GM12875 (cell line): ENCODE measurements at regions not wholly inside any gene's neighbourhood (a gene's known extent, or its start where the extent isn't known, plus 50 kb on each side); places are given as distances from the start of the nearest gene placed in this dataset.

Experiments used
- H3K4me3 ChIP-seq: one replicate; pipeline ENCODE4 v1.5.1; 2011; ENCODE audit warnings: low read depth, low read length, control low read depth
- TF ChIP-seq, protein P1 (sequence below): IDR thresholded peaks from 2 replicates; pipeline ENCODE4 v1.5.1; 2011; ENCODE audit warnings: low read depth, mild to moderate bottlenecking, control low read depth, inconsistent platforms, low read length, moderate library complexity, borderline replicate concordance; ENCODE audit not compliant: insufficient read depth

DNA sequence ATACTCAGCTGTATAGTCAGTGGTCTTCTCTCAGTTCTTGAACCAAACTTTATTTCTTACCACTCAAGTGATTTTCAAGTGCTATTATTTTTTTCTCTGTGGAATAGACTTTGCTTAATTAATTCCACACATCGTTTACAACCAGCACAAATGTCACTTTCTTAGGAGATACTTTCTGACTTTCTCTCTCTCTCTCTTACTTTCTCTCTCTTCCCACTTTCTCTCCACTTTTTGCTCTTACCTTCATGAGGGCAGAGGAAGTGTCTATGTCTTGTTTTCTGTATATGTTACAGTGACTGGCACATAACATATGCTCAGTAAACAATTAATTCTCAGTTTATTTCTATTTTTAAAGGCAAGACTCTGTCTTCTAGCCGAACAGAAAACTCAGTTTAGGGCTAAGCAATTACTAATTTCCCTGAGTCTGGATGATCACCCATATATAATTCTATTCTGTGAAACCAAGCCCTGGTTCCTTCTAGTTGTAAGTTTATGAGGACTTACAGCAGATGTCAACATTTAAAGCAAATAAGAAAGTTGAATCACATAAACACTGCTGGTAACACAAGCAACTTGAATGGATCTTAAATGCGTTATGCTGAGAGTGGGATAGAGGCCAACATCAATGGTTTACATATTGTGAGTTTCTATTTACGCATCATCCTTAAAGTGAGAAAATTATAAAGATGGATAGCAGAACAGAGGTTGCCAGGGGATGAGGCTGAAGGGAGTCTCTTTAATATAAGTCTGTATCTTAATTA is 791.4 kb downstream of the MTRR start:
- TF ChIP-seq, protein P1, sequence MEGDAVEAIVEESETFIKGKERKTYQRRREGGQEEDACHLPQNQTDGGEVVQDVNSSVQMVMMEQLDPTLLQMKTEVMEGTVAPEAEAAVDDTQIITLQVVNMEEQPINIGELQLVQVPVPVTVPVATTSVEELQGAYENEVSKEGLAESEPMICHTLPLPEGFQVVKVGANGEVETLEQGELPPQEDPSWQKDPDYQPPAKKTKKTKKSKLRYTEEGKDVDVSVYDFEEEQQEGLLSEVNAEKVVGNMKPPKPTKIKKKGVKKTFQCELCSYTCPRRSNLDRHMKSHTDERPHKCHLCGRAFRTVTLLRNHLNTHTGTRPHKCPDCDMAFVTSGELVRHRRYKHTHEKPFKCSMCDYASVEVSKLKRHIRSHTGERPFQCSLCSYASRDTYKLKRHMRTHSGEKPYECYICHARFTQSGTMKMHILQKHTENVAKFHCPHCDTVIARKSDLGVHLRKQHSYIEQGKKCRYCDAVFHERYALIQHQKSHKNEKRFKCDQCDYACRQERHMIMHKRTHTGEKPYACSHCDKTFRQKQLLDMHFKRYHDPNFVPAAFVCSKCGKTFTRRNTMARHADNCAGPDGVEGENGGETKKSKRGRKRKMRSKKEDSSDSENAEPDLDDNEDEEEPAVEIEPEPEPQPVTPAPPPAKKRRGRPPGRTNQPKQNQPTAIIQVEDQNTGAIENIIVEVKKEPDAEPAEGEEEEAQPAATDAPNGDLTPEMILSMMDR, result no peak
- H3K4me3 ChIP-seq, result no peak overlapping the region

DNA sequence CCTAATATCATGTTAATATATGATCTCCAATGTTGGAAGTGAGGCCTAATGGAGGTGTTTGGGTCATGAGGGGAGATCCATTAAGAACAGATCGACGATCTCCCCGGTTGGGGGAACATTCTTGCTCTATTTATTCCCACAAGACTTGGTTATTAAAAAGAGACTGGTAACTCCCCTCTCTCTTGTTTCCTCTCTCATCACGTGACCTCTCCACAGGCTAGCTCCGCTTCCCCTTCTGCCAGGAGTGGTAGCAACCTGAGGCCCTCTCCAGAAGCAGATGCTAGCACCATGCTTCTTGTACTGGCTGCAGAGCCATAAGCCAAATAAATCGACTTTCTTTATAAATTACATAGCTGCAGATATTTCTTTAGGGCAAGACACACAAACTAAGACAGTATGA is 794.4 kb downstream of the MTRR start:
- no peak overlapping the region for H3K4me3 ChIP-seq
- TF ChIP-seq, protein P1, result no peak

DNA sequence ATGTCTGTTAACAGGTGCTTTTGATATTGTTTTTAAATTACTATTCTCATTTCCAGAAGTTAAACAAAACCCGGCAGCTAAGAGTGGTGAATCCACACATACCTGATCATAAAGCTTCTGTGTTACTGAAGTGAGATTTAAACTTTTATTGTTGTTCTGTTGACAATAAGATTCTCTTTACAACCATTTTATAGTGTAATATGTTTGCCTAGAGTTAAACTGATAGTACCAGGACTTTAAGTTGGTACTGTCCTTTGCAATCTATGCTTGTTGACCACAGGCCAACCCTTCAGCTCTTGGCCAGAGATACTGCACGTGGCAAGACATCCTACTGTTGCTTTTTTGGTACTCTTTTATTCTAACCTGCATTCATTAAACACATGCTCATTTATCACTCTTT is 806.2 kb downstream of the MTRR start:
- TF ChIP-seq, protein P1, result no peak
- H3K4me3 ChIP-seq, result no peak overlapping the region

DNA sequence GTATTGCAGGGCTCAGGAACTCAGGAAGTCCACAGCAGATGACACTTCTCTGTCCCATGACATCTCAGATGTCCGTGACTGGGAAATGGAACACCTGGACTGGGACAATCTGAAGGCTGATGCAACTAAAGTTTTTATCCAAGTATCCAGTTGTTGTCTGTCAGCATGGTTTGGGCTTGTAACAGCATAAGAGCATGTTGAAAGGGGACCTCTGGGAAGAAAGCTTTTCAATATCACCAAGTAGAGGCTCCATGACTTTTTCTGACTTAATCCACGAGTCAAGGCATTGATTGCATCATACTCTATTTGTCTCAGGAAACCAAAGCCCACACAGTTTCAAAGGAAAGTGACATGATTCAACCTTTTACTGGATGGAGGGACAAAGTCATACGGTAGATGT is 807.7 kb downstream of the MTRR start:
- TF ChIP-seq, protein P1, result no peak
- H3K4me3 ChIP-seq, result no peak overlapping the region

DNA sequence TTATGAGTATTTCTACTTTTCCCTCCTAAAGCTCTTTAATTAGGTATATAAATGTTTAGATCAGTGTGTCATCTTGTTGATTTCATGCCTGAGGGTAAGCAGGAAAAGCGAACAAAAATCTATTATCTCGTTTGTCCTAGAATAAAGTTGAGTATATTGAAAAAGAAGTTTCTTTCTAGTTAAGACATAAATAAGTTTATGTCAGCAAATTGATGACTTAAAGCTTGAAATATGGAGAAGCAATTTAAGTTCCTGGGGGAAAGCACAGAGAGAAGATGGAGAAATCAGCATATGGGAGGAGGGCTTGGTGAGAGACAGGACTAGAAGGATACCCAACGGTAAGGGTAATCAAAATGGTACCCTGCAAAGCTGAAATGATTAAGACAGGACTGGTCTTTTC is 813.4 kb downstream of the MTRR start:
- H3K4me3 ChIP-seq, result no peak overlapping the region
- TF ChIP-seq, protein P1, result no peak

DNA sequence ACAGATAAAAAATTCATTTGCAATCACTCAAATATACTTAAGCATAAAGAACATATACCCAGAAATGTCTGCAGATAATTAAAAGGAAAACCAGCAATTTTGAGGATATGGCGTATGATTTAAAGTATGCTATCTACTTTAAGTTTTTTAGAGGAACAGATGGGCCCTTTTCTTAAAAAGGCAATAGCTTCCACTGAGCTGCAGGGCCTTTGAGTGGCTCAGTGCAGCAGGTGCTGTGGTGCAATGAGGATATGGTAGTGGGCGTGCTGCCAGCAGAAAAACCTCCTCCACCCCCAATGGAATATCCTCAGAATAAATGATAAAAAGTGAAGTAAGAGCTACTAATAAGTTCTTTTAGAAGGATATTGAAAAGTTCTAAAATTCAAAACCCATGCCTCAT is 814.5 kb downstream of the MTRR start:
- no peak overlapping the region for H3K4me3 ChIP-seq
- TF ChIP-seq, protein P1, result no peak

DNA sequence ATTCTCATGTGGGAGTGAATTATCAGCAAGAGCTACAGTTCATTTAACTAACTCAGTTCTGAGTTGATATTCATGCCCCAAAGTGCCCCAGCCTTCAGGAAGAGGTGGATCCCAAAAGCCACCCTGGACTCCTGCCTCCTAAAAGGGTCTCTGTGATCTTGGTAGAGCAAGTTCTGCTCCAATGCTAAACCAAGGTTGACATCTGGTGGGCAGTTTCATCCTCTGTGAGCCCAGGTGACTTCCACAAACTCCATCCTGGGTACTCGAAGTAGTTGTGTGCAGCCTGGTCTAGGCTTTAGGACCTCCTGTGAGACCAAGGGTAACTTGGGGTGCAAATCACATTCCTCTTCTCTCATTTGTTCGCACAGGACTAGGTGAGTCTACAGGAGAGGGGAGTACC is 816.8 kb downstream of the MTRR start:
- no peak overlapping the region for H3K4me3 ChIP-seq
- TF ChIP-seq, protein P1, result no peak
